ENCODE measurements at regions not wholly inside any gene's neighbourhood (a gene's known extent, or its start where the extent isn't known, plus 50 kb on each side); places are given as distances from the start of the nearest gene placed in this dataset.

GRCh38 chr13:87255394-87255793 lies 415.8 kb upstream of the SLITRK5 start:
- TF ChIP-seq CTCF (IDR thresholded peaks at IDR 0.05 in 4 of 5, conservative IDR thresholded peaks at IDR 0.05 in 1 of 5) (no peak), POLR2A (IDR thresholded peaks at IDR 0.05) (no peak)

Data from gastrocnemius medialis (tissue), 4 donors.